ENCODE measurements at regions not wholly inside any gene's neighbourhood (a gene's known extent, or its start where the extent isn't known, plus 50 kb on each side); places are given as distances from the start of the nearest gene placed in this dataset.
"Not testable (repeated sequence)": the region's sequence is repeated elsewhere in the genome, so short reads cannot be mapped to it uniquely, and the experiment has no call there.

- TF ChIP-seq ZNF26 (tag by site-specific recombination; IDR thresholded peaks at IDR 0.05) = no peak
- no peak for TF ChIP-seq ZNF707 (tag by site-specific recombination; IDR thresholded peaks at IDR 0.05)
Observed at GRCh38 chr1:184878602-184879001, 95.7 kb downstream of the NIBAN1 start (continued).

- no peaks in the 10 kb centered on the region for H3K9me3 ChIP-seq (ENCODE audit: control insufficient read depth, insufficient read depth, low read depth, low read length)
- no peak overlapping the region for H3K4me3 ChIP-seq (ENCODE audit: low read depth, low read length)
- ChIA-PET CTCF (no interaction called here), POLR2A (no interaction called here)
- TF ChIP-seq ZNF639 (tag by site-specific recombination; IDR thresholded peaks at IDR 0.05) (no peak), ZNF426 (tag by site-specific recombination; IDR thresholded peaks at IDR 0.05) (no peak), REST (tag by site-specific recombination; IDR thresholded peaks at IDR 0.05) (no peak), ZNF521 (tag by site-specific recombination; IDR thresholded peaks at IDR 0.05) (no peak), PBX3 (CRISPR knock-in tag; IDR thresholded peaks at IDR 0.05) (no peak), ZBTB26 (tag by site-specific recombination; optimal IDR thresholded peaks at IDR 0.05) (no peak), ELK4 (IDR thresholded peaks at IDR 0.05; ENCODE audit: borderline replicate concordance, low read depth, low read length) (no peak), AEBP2 (tag by site-specific recombination; IDR thresholded peaks at IDR 0.05; ENCODE audit: borderline replicate concordance) (no peak), ZBTB7A (tag by site-specific recombination; IDR thresholded peaks at IDR 0.05; ENCODE audit: low read depth) (no peak), ZNF654 (tag by site-specific recombination; IDR thresholded peaks at IDR 0.05; ENCODE audit: low read depth) (no peak), SETDB1 (IDR thresholded peaks at IDR 0.05; ENCODE audit: insufficient read length, low read length) (no peak), KLF1 (tag by site-specific recombination; IDR thresholded peaks at IDR 0.05) (no peak)
- no peaks in the 10 kb centered on the region for H3K4me1 ChIP-seq (ENCODE audit: control insufficient read depth, insufficient read depth, low read length)
- H3K36me3 ChIP-seq (ENCODE audit: control insufficient read depth in 2 of 2, insufficient read depth in 1 of 2, low read length in 2 of 2) = no peaks in the 10 kb centered on the region
- H3K27ac ChIP-seq (ENCODE audit: extremely low read depth, low read depth, low read length) = no peak overlapping the region
Observed at GRCh38 chr1:184878002-184878401, 96.3 kb downstream of the NIBAN1 start.

GRCh38 chr1:184876015-184876414 is 98.3 kb downstream of the NIBAN1 start:
- POLR2A ChIA-PET; H3K36me3 ChIP-seq (ENCODE audit: control insufficient read depth in 2 of 2, insufficient read depth in 1 of 2, low read length in 2 of 2); H3K27ac ChIP-seq (ENCODE audit: extremely low read depth, low read depth, low read length); H3K4me1 ChIP-seq (ENCODE audit: control insufficient read depth, insufficient read depth, low read length); H3K4me3 ChIP-seq (ENCODE audit: low read depth, low read length); H3K9me3 ChIP-seq (ENCODE audit: control insufficient read depth, insufficient read depth, low read depth, low read length): not testable (repeated sequence)
- CTCF ChIA-PET = interaction anchor here (0.6 kb wide), 1 partner anchor 93 kb away, joined by 4 read pairs; no protein-coding TSS in a partner anchor
